ENCODE measurements at regions not wholly inside any gene's neighbourhood (a gene's known extent, or its start where the extent isn't known, plus 50 kb on each side); places are given as distances from the start of the nearest gene placed in this dataset.

DNA sequence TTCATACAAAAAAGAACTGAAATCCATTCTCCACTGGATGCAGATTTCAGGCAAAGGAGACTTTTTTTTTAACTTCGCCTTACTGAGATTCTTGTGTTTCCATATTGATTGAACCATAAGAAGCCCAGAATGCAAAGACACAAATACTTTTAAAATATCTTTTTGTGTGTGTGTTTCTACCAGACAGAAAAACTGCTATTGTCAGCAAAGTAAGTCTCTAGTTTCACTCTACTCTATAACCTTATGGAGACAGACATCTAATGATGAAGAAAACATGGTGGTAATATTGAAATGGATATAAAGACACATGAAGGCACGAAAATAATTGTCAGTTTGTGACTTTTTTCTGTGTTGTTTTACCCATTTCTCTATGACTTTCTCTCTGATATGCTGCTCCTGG is 260.3 kb upstream of the RORB start:
- TF ChIP-seq POLR2AphosphoS5 (IDR thresholded peaks at IDR 0.05; ENCODE audit: borderline replicate concordance, low read depth, low read length) (no peak), EZH2 (IDR thresholded peaks at IDR 0.05) (no peak)
